Thyroid gland (tissue), 4 donors: ENCODE measurements at regions not wholly inside any gene's neighbourhood (a gene's known extent, or its start where the extent isn't known, plus 50 kb on each side); places are given as distances from the start of the nearest gene placed in this dataset.
"Not testable (repeated sequence)": the region's sequence is repeated elsewhere in the genome, so short reads cannot be mapped to it uniquely, and the experiment has no call there.

Experiments
- DNase-seq, 2 donors: peaks; one replicate each; pipeline ENCODE4 v3.0.0-alpha.2; 2019
- H3K27ac ChIP-seq, 3 donors: fragments of 200-600 bp; sonication (generic); 1 replicate in 2 of 3; 2 replicates in 1 of 3; pipeline ENCODE4 v1.5.1; 2016 to 2019; ENCODE audit warnings: mild to moderate bottlenecking in 1 of 3, moderate library complexity in 1 of 3
- H3K27me3 ChIP-seq: fragments of 200-600 bp; sonication (generic); one replicate; pipeline ENCODE4 v1.5.1; 2019
- H3K36me3 ChIP-seq, 2 donors: fragments of 200-600 bp; sonication (generic); one replicate each; pipeline ENCODE4 v1.5.1; 2016 to 2019
- H3K4me1 ChIP-seq, 2 donors: fragments of 200-600 bp; sonication (generic); one replicate each; pipeline ENCODE4 v1.5.1; 2017 to 2019
- H3K4me3 ChIP-seq, 3 donors: fragments of 200-600 bp; sonication (generic); replicated peaks in 1 of 3; 1 replicate in 2 of 3; 2 replicates in 1 of 3; pipeline ENCODE4 v1.5.1; 2016; ENCODE audit warnings: mild to moderate bottlenecking in 1 of 3
- H3K9me3 ChIP-seq: fragments of 200-600 bp; sonication (generic); one replicate; pipeline ENCODE4 v1.5.1; 2017
- CTCF ChIP-seq, 6 experiments: fragments of 200-600 bp in 3 of 6; fragments of 450-650 bp in 3 of 6; sonication (generic) in 3 of 6; IDR thresholded peaks; one replicate each; pipeline ENCODE4 v1.5.1; 2016 to 2019; ENCODE audit warnings: antibody characterized with exemption in 6 of 6, mild to moderate bottlenecking in 2 of 6, inconsistent platforms in 1 of 6, moderate library complexity in 1 of 6
- POLR2A ChIP-seq, 2 donors: fragments of 450-650 bp; IDR thresholded peaks; one replicate each; pipeline ENCODE4 v1.6.1; 2017; ENCODE audit warnings: antibody characterized with exemption in 2 of 2, mild to moderate bottlenecking in 2 of 2, moderate library complexity in 1 of 2
- WGBS, 2 donors: methylation state at CpG; one replicate each; pipeline ENCODE4 v1.1.5; 2017; 5-methylcytosine and 5-hydroxymethylcytosine counted together
- intact Hi-C: fragments of 100-400 bp; cut with DNase I; formaldehyde crosslinking; loops from one replicate; pipeline ENCODE4 v1.15.1; 2023

GRCh38 chr5:100110497-100110896 is 424.7 kb upstream of the FAM174A start:
- TF ChIP-seq POLR2A (IDR thresholded peaks at IDR 0.05): no peak
- TF ChIP-seq CTCF (IDR thresholded peaks at IDR 0.05): no peak
- 53 to 78% methylated on average over 2 of the region's 2 CpGs for WGBS, 2 donors
- intact Hi-C loops: no loop called here
- no peaks in the 10 kb centered on the region for H3K27me3 ChIP-seq
- no peaks in the 10 kb centered on the region for H3K4me1 ChIP-seq
- DNase-seq: no peak
- no peak overlapping the region for H3K27ac ChIP-seq
- no peaks in the 10 kb centered on the region for H3K36me3 ChIP-seq
- no peak overlapping the region for H3K4me3 ChIP-seq
- H3K9me3 ChIP-seq: no peaks in the 10 kb centered on the region

DNA sequence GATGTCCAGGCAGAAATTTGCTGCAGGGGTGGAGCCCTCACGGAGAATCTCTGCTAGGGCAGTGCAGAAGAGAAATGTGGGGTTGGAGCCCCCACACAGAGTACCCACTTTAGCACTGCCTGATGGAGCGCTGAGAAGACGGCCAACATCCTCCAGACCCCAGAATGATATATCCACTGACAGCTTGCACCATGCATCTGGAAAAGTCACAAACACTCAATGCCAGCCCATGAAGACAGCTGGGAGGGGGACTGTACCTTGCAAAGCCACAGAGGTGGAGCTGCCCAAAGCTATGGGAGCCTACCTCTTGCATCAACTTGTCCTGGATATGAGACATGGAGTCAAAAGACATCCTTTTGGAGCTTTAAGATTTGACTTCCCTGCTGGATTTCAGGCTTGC is 426.3 kb upstream of the FAM174A start:
- no peak for TF ChIP-seq CTCF (IDR thresholded peaks at IDR 0.05)

DNA sequence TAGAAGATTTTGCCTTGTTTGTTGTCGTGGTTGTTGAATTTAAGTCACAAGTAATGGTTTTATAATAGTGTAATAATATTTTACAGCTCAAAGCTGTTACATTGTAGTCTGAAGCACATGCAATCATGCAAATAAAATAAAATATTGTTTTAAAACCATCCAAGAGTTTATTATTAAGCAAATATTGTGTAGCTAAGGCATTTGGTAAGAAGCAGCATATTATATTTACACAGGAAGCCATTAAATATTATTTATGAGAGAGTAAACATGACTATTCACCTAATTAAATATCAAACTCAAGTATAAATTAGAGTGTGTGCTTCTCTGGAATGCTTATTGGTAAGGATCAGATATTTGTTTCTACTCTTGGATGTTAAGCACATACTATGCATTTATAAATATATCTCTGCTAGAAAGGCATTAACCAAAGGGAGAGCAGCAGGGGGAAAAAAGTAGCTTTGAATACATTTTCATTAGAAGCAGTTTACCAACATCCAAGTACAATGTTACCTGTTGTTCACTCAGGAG is 431.5 kb upstream of the FAM174A start:
- intact Hi-C loops, H3K27ac ChIP-seq, H3K4me1 ChIP-seq, H3K9me3 ChIP-seq, H3K4me3 ChIP-seq, H3K36me3 ChIP-seq, H3K27me3 ChIP-seq, DNase-seq: not testable (repeated sequence)
- 62 to 76% methylated on average over 1 of the region's 1 CpG for WGBS, 2 donors

More for the DNA sequence above, 426.3 kb upstream of the FAM174A start:
- H3K27ac ChIP-seq: no peak overlapping the region
- no peaks in the 10 kb centered on the region for H3K27me3 ChIP-seq
- no peaks in the 10 kb centered on the region for H3K9me3 ChIP-seq
- intact Hi-C loops: no loop called here
- WGBS, 2 donors: 70 to 87% methylated on average over 3 of the region's 3 CpGs
- no peak for DNase-seq
- H3K36me3 ChIP-seq: no peaks in the 10 kb centered on the region
- H3K4me3 ChIP-seq: no peak overlapping the region
- H3K4me1 ChIP-seq: no peaks in the 10 kb centered on the region

- H3K36me3 ChIP-seq, H3K27ac ChIP-seq, H3K27me3 ChIP-seq, H3K4me3 ChIP-seq, DNase-seq, H3K9me3 ChIP-seq, H3K4me1 ChIP-seq, intact Hi-C loops: not testable (repeated sequence)
- 59 to 66% methylated on average over 2 of the region's 2 CpGs for WGBS, 2 donors
Observed at GRCh38 chr5:100101466-100101865, 433.7 kb upstream of the FAM174A start.

GRCh38 chr5:100096328-100096727 is 438.8 kb upstream of the FAM174A start:
- intact Hi-C loops, H3K27ac ChIP-seq, H3K9me3 ChIP-seq, H3K27me3 ChIP-seq, H3K4me3 ChIP-seq, H3K36me3 ChIP-seq, DNase-seq, H3K4me1 ChIP-seq: not testable (repeated sequence)

GRCh38 chr5:100080703-100081102 is 454.5 kb upstream of the FAM174A start:
- H3K4me1 ChIP-seq, H3K9me3 ChIP-seq, H3K36me3 ChIP-seq, H3K27me3 ChIP-seq, DNase-seq, H3K4me3 ChIP-seq, intact Hi-C loops, H3K27ac ChIP-seq: not testable (repeated sequence)
- WGBS, 2 donors: 31 to 32% methylated on average over 3 of the region's 3 CpGs

DNA sequence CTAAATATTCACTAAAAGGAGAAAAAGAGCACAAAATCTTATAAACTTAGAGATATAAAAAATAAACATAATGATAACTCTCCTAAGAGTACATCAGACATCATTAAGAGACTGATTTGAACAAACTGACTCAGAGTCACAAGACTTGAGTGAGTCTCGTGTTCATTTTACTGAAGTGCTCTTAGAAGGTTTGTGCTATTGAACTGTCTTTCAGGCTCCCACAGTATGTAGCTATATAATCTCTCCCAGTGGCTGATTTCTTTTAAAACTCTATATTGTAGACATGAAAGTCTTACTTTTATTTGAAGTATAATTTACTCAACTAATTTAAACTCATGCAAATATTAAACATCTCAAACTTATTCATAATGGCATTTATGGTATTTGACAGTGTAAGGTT is 456.0 kb upstream of the FAM174A start:
- DNase-seq, H3K4me3 ChIP-seq, intact Hi-C loops, H3K4me1 ChIP-seq, H3K36me3 ChIP-seq, H3K27me3 ChIP-seq, H3K27ac ChIP-seq, H3K9me3 ChIP-seq: not testable (repeated sequence)
- 37 to 38% methylated on average over 1 of the region's 1 CpG for WGBS, 2 donors

DNA sequence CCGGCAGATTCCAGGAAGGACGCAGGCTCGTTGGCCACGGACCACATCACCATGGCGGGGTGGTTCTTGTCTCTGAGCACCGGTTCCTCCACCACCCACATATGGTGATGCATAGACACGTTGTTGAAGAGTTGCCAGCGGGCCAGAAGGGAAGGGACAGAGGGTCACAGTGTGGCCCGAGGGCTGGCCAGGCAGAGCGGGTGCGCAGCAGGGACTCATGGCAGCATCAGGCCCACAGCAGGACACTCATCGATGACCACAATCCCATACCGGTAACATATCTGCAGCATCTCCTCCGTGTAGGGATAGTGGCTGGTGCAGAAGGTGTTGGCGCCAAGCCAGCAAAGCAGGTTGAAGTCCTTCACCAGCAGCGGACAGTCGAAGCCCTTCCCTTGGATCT is 469.2 kb upstream of the FAM174A start:
- H3K36me3 ChIP-seq, H3K4me3 ChIP-seq, H3K27me3 ChIP-seq, intact Hi-C loops, DNase-seq, H3K9me3 ChIP-seq, H3K27ac ChIP-seq, H3K4me1 ChIP-seq: not testable (repeated sequence)
- 96% methylated on average over 5 of the region's 17 CpGs; no CpG with 5 or more reads in 1 of the 2 donors for WGBS, 2 donors
